GM12878 (cell line): ENCODE measurements at regions not wholly inside any gene's neighbourhood (a gene's known extent, or its start where the extent isn't known, plus 50 kb on each side); places are given as distances from the start of the nearest gene placed in this dataset.

Experiments used
- ATAC-seq: fragments of 200-7000 bp; cut with Tn5 transposase; 3 replicates; pipeline ENCODE4 v1.9.1; 2020; ENCODE audit warnings: mild to moderate bottlenecking, moderate library complexity
- BruUV-seq: library from RNA; stranded (reverse); fragments of 400-500 nt; replicated peaks from 2 replicates; lab custom pipeline; 2021; lab: Mats Ljungman, UMichigan
- CTCF ChIA-PET: fragments of 300-600 bp; sonication (Branson Sonifier 250); formaldehyde crosslinking; extraction: SDS; loops from one replicate; lab custom pipeline; 2021; ENCODE audit warnings: inconsistent platforms; lab: Yijun Ruan, JAX
- POLR2A ChIA-PET: fragments of 350-600 bp; formaldehyde crosslinking; extraction: SDS; loops from one replicate; lab custom pipeline; 2021; ENCODE audit warnings: inconsistent platforms; lab: Charles Lee
- RAD21 ChIA-PET: fragments of 300-600 bp; sonication (Branson Sonifier 250); formaldehyde crosslinking; loops from one replicate; lab custom pipeline; 2023; ENCODE audit warnings: antibody characterized with exemption; ENCODE audit not compliant: unreplicated experiment; lab: Charles Lee
- SMC1A ChIA-PET: fragments of 300-600 bp; sonication (Branson Sonifier 250); formaldehyde crosslinking; loops from one replicate; lab custom pipeline; 2023; ENCODE audit not compliant: unreplicated experiment, uncharacterized antibody; lab: Charles Lee
- DNase-seq: peaks from one replicate; pipeline ENCODE4 v3.0.0-alpha.2; 2011; ENCODE audit warnings: low read depth, low spot score
- FAIRE-seq: peaks from 3 replicates; lab custom pipeline; 2011; peaks lifted over from hg19 to GRCh38; lab: Jason Lieb, UNC
- H2AFZ ChIP-seq: 2 replicates; pipeline ENCODE4 v1.6.0; 2011; ENCODE audit warnings: low read depth, low read length, control low read depth; ENCODE audit not compliant: control insufficient read depth
- H3K27ac ChIP-seq: 2 replicates; pipeline ENCODE4 v1.5.1; 2011; ENCODE audit warnings: control low read depth; ENCODE audit not compliant: control insufficient read depth, insufficient read depth
- H3K27me3 ChIP-seq, 2 experiments: replicated peaks in 1 of 2; 2 replicates each; pipeline versions ENCODE4 v1.6.0 to v1.6.1; 2011; ENCODE audit warnings: low read length in 1 of 2; ENCODE audit not compliant: control insufficient read depth in 2 of 2, insufficient read depth in 2 of 2
- H3K36me3 ChIP-seq, 2 experiments: 2 replicates each; pipeline ENCODE4 v1.5.1; 2011; ENCODE audit warnings: low read length in 1 of 2; ENCODE audit not compliant: control insufficient read depth in 2 of 2, insufficient read depth in 2 of 2
- H3K4me1 ChIP-seq: 2 replicates; pipeline ENCODE4 v1.6.1; 2011; ENCODE audit warnings: mild to moderate bottlenecking, low read length, moderate library complexity, mixed read lengths; ENCODE audit not compliant: control insufficient read depth, insufficient read depth
- H3K4me2 ChIP-seq: 2 replicates; pipeline ENCODE4 v1.6.0; 2011; ENCODE audit warnings: control low read depth; ENCODE audit not compliant: control insufficient read depth, insufficient read depth
- H3K4me3 ChIP-seq: fragments of 200-600 bp; sonication (generic); 2 replicates; pipeline ENCODE4 v1.5.1; 2016
- H3K79me2 ChIP-seq: 2 replicates; pipeline ENCODE4 v1.6.0; 2011; ENCODE audit warnings: low read length; ENCODE audit not compliant: control insufficient read depth, insufficient read depth
- H3K9ac ChIP-seq: 2 replicates; pipeline ENCODE4 v1.8.0; 2011; ENCODE audit warnings: low read length, control low read depth, mixed read lengths; ENCODE audit not compliant: control insufficient read depth, insufficient read depth
- H3K9me3 ChIP-seq: replicated peaks from 3 replicates; pipeline ENCODE4 v1.5.1; 2011; ENCODE audit warnings: mild to moderate bottlenecking, low read length; ENCODE audit not compliant: control insufficient read depth, insufficient read depth
- H4K20me1 ChIP-seq: 2 replicates; pipeline ENCODE4 v1.6.0; 2011; ENCODE audit not compliant: control insufficient read depth, insufficient read depth
- CBX5 ChIP-seq: sonication (generic); IDR thresholded peaks from 2 replicates; pipeline ENCODE4 v1.6.1; 2016; ENCODE audit warnings: low read depth, moderate library complexity, mild to moderate bottlenecking, inconsistent platforms
- E2F4 ChIP-seq: IDR thresholded peaks from 2 replicates; pipeline ENCODE4 v1.6.1; 2012; ENCODE audit warnings: low read depth, low read length, improper control_type of control experiment
- EED ChIP-seq: sonication (generic); IDR thresholded peaks from 2 replicates; pipeline ENCODE4 v1.6.1; 2016; ENCODE audit warnings: antibody characterized with exemption, low read depth
- FOS ChIP-seq: IDR thresholded peaks from 3 replicates; pipeline ENCODE4 v1.6.1; 2011; ENCODE audit warnings: borderline replicate concordance; ENCODE audit not compliant: insufficient read length; ENCODE audit errors: extremely low read depth
- HDAC6 ChIP-seq: fragments of 200-600 bp; sonication (generic); IDR thresholded peaks from one replicate; pipeline ENCODE4 v1.8.0; 2017; ENCODE audit warnings: antibody characterized with exemption; ENCODE audit not compliant: unreplicated experiment
- JUNB ChIP-seq: IDR thresholded peaks from 2 replicates; pipeline ENCODE4 v1.6.1; 2016; ENCODE audit warnings: antibody characterized with exemption, mild to moderate bottlenecking
- MAX ChIP-seq: IDR thresholded peaks from 2 replicates; pipeline ENCODE4 v1.6.1; 2012; ENCODE audit warnings: low read depth, low read length, improper control_type of control experiment
- MEF2A ChIP-seq: IDR thresholded peaks from 2 replicates; pipeline ENCODE4 v1.6.1; 2011; ENCODE audit warnings: low read depth, mild to moderate bottlenecking, low read length, moderate library complexity; ENCODE audit not compliant: insufficient read depth
- NFXL1 ChIP-seq: fragments of 450-650 bp; IDR thresholded peaks from 2 replicates; pipeline ENCODE4 v1.6.1; 2017; ENCODE audit warnings: antibody characterized with exemption, mild to moderate bottlenecking, borderline replicate concordance
- NFYA ChIP-seq: IDR thresholded peaks from 2 replicates; pipeline ENCODE4 v1.6.1; 2011; ENCODE audit warnings: low read depth, mild to moderate bottlenecking, low read length, improper control_type of control experiment, borderline replicate concordance
- NFYB ChIP-seq: IDR thresholded peaks from 2 replicates; pipeline ENCODE4 v1.6.1; 2011; ENCODE audit warnings: low read depth, mild to moderate bottlenecking, low read length, improper control_type of control experiment, moderate library complexity; ENCODE audit not compliant: insufficient read depth
- NR2C2 ChIP-seq: IDR thresholded peaks from 2 replicates; pipeline ENCODE4 v1.6.1; 2011; ENCODE audit warnings: borderline replicate concordance, low read depth; ENCODE audit not compliant: control insufficient read depth, insufficient read length
- NRF1 ChIP-seq: conservative IDR thresholded peaks from 2 replicates; pipeline ENCODE4 v1.6.1; 2011; ENCODE audit warnings: mild to moderate bottlenecking, low read depth, low read length, improper control_type of control experiment
- POLR2A ChIP-seq: IDR thresholded peaks from 2 replicates; pipeline ENCODE4 v1.6.1; 2011; ENCODE audit warnings: low read depth, mild to moderate bottlenecking, low read length
- RAD21 ChIP-seq: IDR thresholded peaks from 2 replicates; pipeline ENCODE4 v1.6.1; 2011; ENCODE audit warnings: mild to moderate bottlenecking, low read depth, low read length, moderate library complexity; ENCODE audit not compliant: insufficient read depth
- RELA ChIP-seq: fragments of 450-650 bp; IDR thresholded peaks from 2 replicates; pipeline ENCODE4 v1.8.0; 2014; ENCODE audit warnings: borderline replicate concordance; ENCODE audit not compliant: partially characterized antibody
- RELB ChIP-seq: fragments of 450-650 bp; IDR thresholded peaks from 2 replicates; pipeline ENCODE4 v1.6.1; 2017; ENCODE audit warnings: low read depth, mild to moderate bottlenecking, moderate library complexity
- SMAD5 ChIP-seq: IDR thresholded peaks from 2 replicates; pipeline ENCODE4 v1.6.1; 2016; ENCODE audit warnings: antibody characterized with exemption, low read depth
- YBX1 ChIP-seq: fragments of 450-650 bp; IDR thresholded peaks from 2 replicates; pipeline ENCODE4 v1.6.1; 2016; ENCODE audit warnings: antibody characterized with exemption
- in situ Hi-C: fragments of 300-500 bp; cut with MboI; formaldehyde crosslinking; loops from 9 replicates; pipeline ENCODE4 v1.14.3; 2018; ENCODE audit warnings: mixed read lengths
- intact Hi-C: fragments of 100-400 bp; cut with micrococcal nuclease; formaldehyde crosslinking; loops from one replicate; pipeline ENCODE4 v1.14.2; 2022; ENCODE audit not compliant: unreplicated experiment

GRCh38 chr1:183736343-183736742, 68.6 kb upstream of the RGL1 start:
- in situ Hi-C loops (no loop called here), intact Hi-C loops (no loop called here)
- no peak overlapping the region for H3K9ac ChIP-seq
- H3K4me3 ChIP-seq: no peak overlapping the region
- no peak overlapping the region for H3K27ac ChIP-seq
- DNase-seq (no peak), FAIRE-seq (no peak), ATAC-seq (no peak)
- ChIA-PET SMC1A (interaction anchor here (1.0 kb wide), 1 partner anchor 317 kb away, joined by 3 read pairs; no protein-coding TSS in a partner anchor), RAD21 (interaction anchor here (1.5 kb wide), 1 partner anchor 179 kb away, joined by 4 read pairs; no protein-coding TSS in a partner anchor), CTCF (interaction anchor here (1.5 kb wide), 1 partner anchor 180 kb away, joined by 3 read pairs; no protein-coding TSS in a partner anchor), POLR2A (no interaction called here)
- H3K79me2 ChIP-seq: no peaks in the 10 kb centered on the region
- no TSS peak for BruUV-seq
- no peaks in the 10 kb centered on the region for H3K9me3 ChIP-seq
- no peak overlapping the region for H2AFZ ChIP-seq
- H3K27me3 ChIP-seq: no peaks in the 10 kb centered on the region
- no peaks in the 10 kb centered on the region for H4K20me1 ChIP-seq
- no peaks in the 10 kb centered on the region for H3K36me3 ChIP-seq
- H3K4me2 ChIP-seq: no peak overlapping the region
- peaks cover 4% of the 10 kb centered on the region; the same call in 1 of the 2 replicates for H3K4me1 ChIP-seq
- TF ChIP-seq NR2C2 (no peak), NRF1 (no peak), POLR2A (no peak), YBX1 (no peak), NFXL1 (no peak), NFYA (no peak), CBX5 (no peak), E2F4 (no peak), HDAC6 (no peak), RELA (no peak), EED (no peak), RAD21 (no peak), MEF2A (no peak), RELB (no peak), SMAD5 (no peak), MAX (no peak), NFYB (no peak), JUNB (no peak), FOS (no peak)
